GM23248 (cell line): ENCODE measurements at regions not wholly inside any gene's neighbourhood (a gene's known extent, or its start where the extent isn't known, plus 50 kb on each side); places are given as distances from the start of the nearest gene placed in this dataset.

Experiments used
- DNase-seq: peaks from one replicate; pipeline ENCODE4 v3.0.0-alpha.2; 2015
- H2AFZ ChIP-seq: fragments of 200-600 bp; sonication (generic); 2 replicates; pipeline ENCODE4 v1.6.1; 2016; ENCODE audit warnings: antibody characterized with exemption
- H3F3A ChIP-seq: fragments of 200-600 bp; sonication (generic); 2 replicates; pipeline ENCODE4 v1.6.1; 2016; ENCODE audit warnings: mild to moderate bottlenecking, antibody characterized with exemption, mixed run types; ENCODE audit not compliant: insufficient read depth
- H3K27ac ChIP-seq: fragments of 200-600 bp; sonication (generic); 2 replicates; pipeline ENCODE4 v1.5.1; 2016; ENCODE audit warnings: mild to moderate bottlenecking
- H3K27me3 ChIP-seq: fragments of 200-600 bp; sonication (generic); replicated peaks from 2 replicates; pipeline ENCODE4 v1.6.1; 2016; ENCODE audit warnings: mild to moderate bottlenecking; ENCODE audit not compliant: insufficient read depth
- H3K36me3 ChIP-seq: fragments of 200-600 bp; sonication (generic); 2 replicates; pipeline ENCODE4 v1.6.1; 2016; ENCODE audit warnings: low read depth, mild to moderate bottlenecking
- H3K4me1 ChIP-seq: fragments of 200-600 bp; sonication (generic); 2 replicates; pipeline ENCODE4 v1.6.1; 2016; ENCODE audit warnings: mild to moderate bottlenecking; ENCODE audit not compliant: insufficient read depth
- H3K4me2 ChIP-seq: fragments of 200-600 bp; sonication (generic); one replicate; pipeline ENCODE4 v1.6.1; 2016; ENCODE audit warnings: mild to moderate bottlenecking; ENCODE audit not compliant: unreplicated experiment
- H3K4me3 ChIP-seq: fragments of 200-600 bp; sonication (generic); 2 replicates; pipeline ENCODE4 v1.5.1; 2016; ENCODE audit warnings: mild to moderate bottlenecking
- H3K79me2 ChIP-seq: fragments of 200-600 bp; sonication (generic); 2 replicates; pipeline ENCODE4 v1.6.1; 2016; ENCODE audit warnings: mild to moderate bottlenecking; ENCODE audit not compliant: insufficient read depth
- H3K9ac ChIP-seq: fragments of 200-600 bp; sonication (generic); 2 replicates; pipeline ENCODE4 v1.6.1; 2016; ENCODE audit warnings: mild to moderate bottlenecking
- H3K9me2 ChIP-seq: fragments of 200-600 bp; sonication (generic); 2 replicates; pipeline ENCODE4 v1.6.1; 2016; ENCODE audit warnings: mixed run types, mild to moderate bottlenecking, moderate library complexity; ENCODE audit not compliant: insufficient read depth
- H3K9me3 ChIP-seq: fragments of 200-600 bp; sonication (generic); one replicate; pipeline ENCODE4 v1.6.1; 2017; ENCODE audit warnings: low read depth
- H4K20me1 ChIP-seq: fragments of 200-600 bp; sonication (generic); 2 replicates; pipeline ENCODE4 v1.6.0; 2016; ENCODE audit not compliant: insufficient read depth
- EZH2 ChIP-seq: fragments of 200-600 bp; sonication (generic); IDR thresholded peaks from 2 replicates; pipeline ENCODE4 v1.6.1; 2018; ENCODE audit warnings: antibody characterized with exemption, mild to moderate bottlenecking; ENCODE audit not compliant: insufficient read depth, poor library complexity, severe bottlenecking
- EZH2phosphoT487 ChIP-seq: fragments of 200-600 bp; sonication (generic); IDR thresholded peaks from 2 replicates; pipeline ENCODE4 v1.6.1; 2018; ENCODE audit warnings: antibody characterized with exemption, moderate library complexity, mild to moderate bottlenecking, low read depth; ENCODE audit not compliant: insufficient read depth
- WGBS, 2 experiments: methylation state at CpG; one replicate each; pipeline ENCODE4 v1.1.6; 2015 to 2017; ENCODE audit warnings: low lambda C conversion rate in 2 of 2, low coverage in 1 of 2; ENCODE audit errors: missing lambda C conversion rate in 2 of 2; 5-methylcytosine and 5-hydroxymethylcytosine counted together
- in situ Hi-C: fragments of 300-500 bp; cut with MboI; formaldehyde crosslinking; loops from 2 replicates; pipeline ENCODE4 v1.15.0; 2020

- no peak for DNase-seq
- Histone ChIP-seq H3K79me2 (no peaks in the 10 kb centered on the region), H3F3A (no peaks in the 10 kb centered on the region), H4K20me1 (no peaks in the 10 kb centered on the region), H3K36me3 (no peaks in the 10 kb centered on the region), H3K4me1 (no peaks in the 10 kb centered on the region), H3K9me3 (no peaks in the 10 kb centered on the region), H3K4me2 (no peak overlapping the region), H3K4me3 (no peak overlapping the region), H2AFZ (no peak overlapping the region), H3K9ac (no peak overlapping the region), H3K27ac (no peak overlapping the region), H3K27me3 (peaks cover 49% of the 10 kb centered on the region), H3K9me2 (no peaks in the 10 kb centered on the region)
- no peak for TF ChIP-seq EZH2
- TF ChIP-seq EZH2phosphoT487, result no peak
- 77 to 85% methylated on average over 16 of the region's 16 CpGs for WGBS, 2 experiments
- in situ Hi-C loops, result no loop called here
These were observed 103.5 kb upstream of the ZBTB40 start for GRCh38 chr1:22347854-22348760.

DNA sequence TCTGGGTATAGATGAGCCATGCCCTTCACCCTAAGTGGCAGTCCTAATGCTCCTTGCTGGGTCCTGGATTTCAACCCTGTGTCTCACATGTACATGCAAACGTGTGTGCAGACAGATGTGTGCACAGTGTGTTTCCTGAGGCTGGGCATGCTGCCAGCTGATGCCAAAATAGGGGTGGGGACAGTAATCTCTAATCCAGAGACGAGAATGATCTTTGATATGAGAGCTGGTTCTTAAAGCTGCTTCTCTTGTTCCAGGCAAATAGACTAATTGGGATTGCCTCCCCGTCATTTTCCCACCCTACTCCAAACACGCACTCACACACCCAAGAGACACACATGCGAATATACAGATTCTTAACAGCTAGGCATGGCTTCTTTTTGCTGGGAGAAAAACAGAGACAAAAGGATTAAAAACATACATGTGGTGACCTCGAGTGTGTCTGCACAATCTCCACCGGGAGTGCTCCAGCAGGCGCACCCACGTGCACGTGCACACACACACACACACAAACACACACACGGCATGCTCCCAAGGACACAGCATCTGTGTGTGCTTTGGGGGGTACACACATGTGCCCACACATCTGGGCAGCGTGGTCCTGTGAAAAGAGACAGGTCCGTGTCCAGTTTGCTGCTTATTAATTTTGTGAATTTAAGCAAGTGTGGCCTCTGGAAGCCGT lies 102.1 kb upstream of the ZBTB40 start:
- no peak for DNase-seq
- TF ChIP-seq EZH2, result no peak
- no peak for TF ChIP-seq EZH2phosphoT487
- Histone ChIP-seq H3K27me3 (peaks cover 39% of the 10 kb centered on the region), H3K9me3 (no peaks in the 10 kb centered on the region), H3K27ac (no peak overlapping the region), H3F3A (no peaks in the 10 kb centered on the region), H3K9me2 (no peaks in the 10 kb centered on the region), H3K9ac (no peak overlapping the region), H3K79me2 (no peaks in the 10 kb centered on the region), H4K20me1 (no peaks in the 10 kb centered on the region), H3K36me3 (no peaks in the 10 kb centered on the region), H3K4me1 (no peaks in the 10 kb centered on the region), H3K4me2 (no peak overlapping the region), H3K4me3 (no peak overlapping the region), H2AFZ (no peak overlapping the region)
- in situ Hi-C loops, result no loop called here
- WGBS, 2 experiments, result 67 to 70% methylated on average over 14 of the region's 14 CpGs

DNA sequence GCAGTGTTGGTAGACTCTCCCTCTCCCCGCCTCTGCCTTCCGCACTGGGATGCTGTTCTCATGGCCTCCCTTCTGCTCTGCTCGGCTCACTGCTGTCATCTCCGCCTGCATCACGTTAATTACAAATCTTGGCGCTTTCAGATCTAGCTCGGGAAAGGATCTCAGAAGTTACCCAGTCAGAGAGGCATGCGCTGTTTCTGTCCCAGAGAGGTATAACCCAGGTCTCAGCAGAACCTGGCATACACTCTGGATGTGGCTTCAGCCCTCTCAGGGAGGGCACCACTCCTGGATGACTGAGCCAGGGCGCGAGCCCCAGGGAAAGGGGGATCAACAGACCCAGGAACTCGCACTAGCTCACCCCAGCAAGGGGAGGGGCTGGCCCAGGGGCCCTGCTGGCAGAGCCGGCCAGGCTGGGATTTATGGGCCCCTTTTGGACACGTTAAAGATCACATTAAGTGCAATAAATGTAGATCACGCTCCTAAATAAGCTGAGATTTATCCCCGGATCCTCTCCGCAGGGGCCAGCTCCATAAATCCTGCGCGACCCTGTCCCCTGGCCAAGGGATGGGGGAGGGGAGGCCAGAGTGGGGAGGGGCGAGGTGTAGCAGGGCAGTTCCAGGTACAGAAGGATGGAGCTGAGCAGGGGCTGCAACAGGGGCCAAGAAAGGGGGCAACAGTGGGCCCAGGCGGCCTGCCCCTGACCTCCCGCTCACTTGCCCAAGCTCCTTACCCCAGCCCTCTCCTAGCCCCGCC lies 101.3 kb upstream of the ZBTB40 start:
- no peaks in the 10 kb centered on the region for H3K36me3 ChIP-seq
- in situ Hi-C loops, result no loop called here

DNA sequence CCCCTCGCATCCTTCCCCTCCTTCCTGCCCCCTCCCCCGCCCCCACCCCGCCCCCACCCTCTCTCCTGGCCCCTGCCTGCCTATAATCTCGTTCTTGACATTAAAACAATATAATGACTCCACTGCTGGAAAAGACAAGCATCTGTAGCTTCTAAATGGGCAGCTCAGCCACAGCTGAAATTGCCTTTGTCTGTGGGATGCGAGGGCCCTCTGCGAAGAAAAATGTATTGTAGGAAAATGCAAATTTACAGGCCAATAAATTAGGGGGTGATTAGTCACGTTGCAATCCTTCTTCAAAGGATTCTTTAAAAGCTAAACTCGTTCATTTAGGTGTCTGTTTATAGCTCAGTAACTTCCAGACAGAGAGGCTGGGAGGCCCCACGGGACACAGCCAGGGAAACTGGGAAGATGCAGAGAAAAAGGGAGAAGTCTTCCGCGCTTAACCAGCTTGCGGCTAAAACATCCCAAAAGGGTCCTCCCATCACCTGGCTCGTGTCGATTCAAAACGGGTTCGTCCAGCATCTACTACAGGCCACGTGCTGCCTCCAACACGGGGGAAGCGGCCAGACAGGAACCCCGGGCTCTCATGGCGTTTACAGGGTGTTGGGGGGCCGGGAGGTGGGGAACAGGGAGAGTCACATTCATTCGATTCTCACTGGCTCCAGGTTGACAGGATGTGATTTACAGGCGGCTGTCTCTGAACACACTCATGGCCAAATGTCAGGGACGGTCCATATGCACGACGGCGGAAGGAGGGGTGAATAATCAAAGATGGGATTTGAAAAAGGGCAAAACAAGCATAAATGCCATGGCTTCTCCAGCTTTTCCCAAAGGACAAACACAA lies 100.5 kb upstream of the ZBTB40 start:
- 72 to 77% methylated on average over 25 to 28 of the region's 28 CpGs for WGBS, 2 experiments
- Histone ChIP-seq H3K27me3 (peaks cover 37% of the 10 kb centered on the region), H3K9ac (no peak overlapping the region), H3K4me3 (no peak overlapping the region), H2AFZ (no peak overlapping the region), H3K36me3 (no peaks in the 10 kb centered on the region), H3K79me2 (no peaks in the 10 kb centered on the region), H3K4me2 (no peak overlapping the region), H3K9me2 (no peaks in the 10 kb centered on the region), H3F3A (no peaks in the 10 kb centered on the region), H3K9me3 (no peaks in the 10 kb centered on the region), H3K27ac (no peak overlapping the region), H3K4me1 (no peaks in the 10 kb centered on the region), H4K20me1 (no peaks in the 10 kb centered on the region)
- no peak for DNase-seq
- TF ChIP-seq EZH2phosphoT487 (no peak), EZH2 (no peak)
- in situ Hi-C loops, result no loop called here

More for the DNA sequence above, 101.3 kb upstream of the ZBTB40 start:
- no peak overlapping the region for H3K4me3 ChIP-seq
- H3K79me2 ChIP-seq, result no peaks in the 10 kb centered on the region
- no peak overlapping the region for H3K4me2 ChIP-seq
- TF ChIP-seq EZH2phosphoT487 (no peak), EZH2 (no peak)
- no peaks in the 10 kb centered on the region for H4K20me1 ChIP-seq
- no peak overlapping the region for H3K9ac ChIP-seq
- no peaks in the 10 kb centered on the region for H3K9me3 ChIP-seq
- H3F3A ChIP-seq, result no peaks in the 10 kb centered on the region
- H3K9me2 ChIP-seq, result no peaks in the 10 kb centered on the region
- 57 to 64% methylated on average over 16 to 22 of the region's 22 CpGs for WGBS, 2 experiments
- DNase-seq, result no peak
- no peak overlapping the region for H2AFZ ChIP-seq
- H3K27me3 ChIP-seq, result peaks cover 39% of the 10 kb centered on the region
- H3K4me1 ChIP-seq, result no peaks in the 10 kb centered on the region
- no peak overlapping the region for H3K27ac ChIP-seq
